PC-3 (cell line): ENCODE measurements at regions not wholly inside any gene's neighbourhood (a gene's known extent, or its start where the extent isn't known, plus 50 kb on each side); places are given as distances from the start of the nearest gene placed in this dataset.
"Not testable (repeated sequence)": the region's sequence is repeated elsewhere in the genome, so short reads cannot be mapped to it uniquely, and the experiment has no call there.

Source experiments
- ATAC-seq: fragments of 200-7000 bp; cut with Tn5 transposase; 2 replicates; pipeline ENCODE4 v1.9.1; 2020; ENCODE audit warnings: mild to moderate bottlenecking, moderate library complexity
- BruUV-seq: library from RNA; stranded (reverse); fragments of 400-500 nt; replicated peaks from 2 replicates; lab custom pipeline; 2021; lab: Mats Ljungman, UMichigan
- CTCF ChIA-PET: fragments of 300-600 bp; sonication (Branson Sonifier 250); formaldehyde crosslinking; loops from one replicate; lab custom pipeline; 2022; ENCODE audit warnings: antibody characterized with exemption; lab: Charles Lee
- POLR2A ChIA-PET: fragments of 300-600 bp; sonication (Branson Sonifier 250); formaldehyde crosslinking; loops from one replicate; lab custom pipeline; 2022; ENCODE audit warnings: antibody characterized with exemption; ENCODE audit not compliant: unreplicated experiment; lab: Charles Lee
- DNase-seq: peaks from one replicate; pipeline ENCODE4 v3.0.0-alpha.2; 2015
- H2AFZ ChIP-seq: fragments of 300-600 bp; sonication (generic); 2 replicates; pipeline ENCODE4 v1.6.0; 2016; ENCODE audit warnings: antibody characterized with exemption, low read length
- H3F3A ChIP-seq: fragments of 300-600 bp; sonication (generic); one replicate; pipeline ENCODE4 v1.6.0; 2017; ENCODE audit warnings: antibody characterized with exemption, low read length, control low read depth, mild to moderate bottlenecking; ENCODE audit not compliant: unreplicated experiment
- H3K27ac ChIP-seq: fragments of 300-600 bp; sonication (generic); 2 replicates; pipeline ENCODE4 v1.5.1; 2016; ENCODE audit warnings: mild to moderate bottlenecking, low read length
- H3K27me3 ChIP-seq: fragments of 300-600 bp; sonication (generic); 2 replicates; pipeline ENCODE4 v1.6.1; 2016; ENCODE audit warnings: low read length, mixed read lengths
- H3K36me3 ChIP-seq: fragments of 300-600 bp; sonication (generic); 2 replicates; pipeline ENCODE4 v1.6.1; 2016; ENCODE audit warnings: low read depth, mixed run types, low read length, mixed read lengths
- H3K4me1 ChIP-seq: fragments of 300-600 bp; sonication (generic); 2 replicates; pipeline ENCODE4 v1.5.1; 2016; ENCODE audit warnings: low read length; ENCODE audit not compliant: insufficient read depth
- H3K4me2 ChIP-seq: fragments of 300-600 bp; sonication (generic); 2 replicates; pipeline ENCODE4 v1.6.0; 2016; ENCODE audit warnings: low read length
- H3K4me3 ChIP-seq: fragments of 300-600 bp; sonication (generic); 2 replicates; pipeline ENCODE4 v1.5.1; 2016; ENCODE audit warnings: mild to moderate bottlenecking, low read length, mixed read lengths
- H3K79me2 ChIP-seq: fragments of 300-600 bp; sonication (generic); 2 replicates; pipeline ENCODE4 v1.6.1; 2017; ENCODE audit warnings: low read length, mixed read lengths
- H3K9ac ChIP-seq: fragments of 300-600 bp; sonication (generic); 2 replicates; pipeline ENCODE4 v1.6.0; 2016; ENCODE audit warnings: mild to moderate bottlenecking, low read length
- H3K9me2 ChIP-seq: fragments of 300-600 bp; sonication (generic); replicated peaks from 2 replicates; pipeline ENCODE4 v1.6.1; 2016; ENCODE audit warnings: mixed run types, low read length, mixed read lengths
- H3K9me3 ChIP-seq: fragments of 300-600 bp; sonication (generic); 2 replicates; pipeline ENCODE4 v1.6.1; 2016; ENCODE audit warnings: low read length, mixed read lengths
- H4K20me1 ChIP-seq: fragments of 300-600 bp; sonication (generic); 2 replicates; pipeline ENCODE4 v1.6.1; 2016; ENCODE audit warnings: low read length, mixed read lengths
- EZH2 ChIP-seq: fragments of 300-600 bp; sonication (generic); IDR thresholded peaks from one replicate; pipeline ENCODE4 v1.6.1; 2017; ENCODE audit warnings: antibody characterized with exemption, mild to moderate bottlenecking, low read length; ENCODE audit not compliant: unreplicated experiment
- EZH2phosphoT487 ChIP-seq: fragments of 300-600 bp; sonication (generic); IDR thresholded peaks from 2 replicates; pipeline ENCODE4 v1.6.1; 2018; ENCODE audit warnings: mild to moderate bottlenecking, antibody characterized with exemption, low read length, borderline replicate concordance
- intact Hi-C: fragments of 100-400 bp; cut with micrococcal nuclease; formaldehyde crosslinking; loops from 2 replicates; pipeline ENCODE4 v1.9.0; 2023
- TF ChIP-seq, protein P1 (sequence below): fragments of 300-600 bp; sonication (generic); conservative IDR thresholded peaks from 2 replicates; pipeline ENCODE4 v1.5.1; 2017; ENCODE audit warnings: antibody characterized with exemption, low read depth, mild to moderate bottlenecking, low read length

DNA sequence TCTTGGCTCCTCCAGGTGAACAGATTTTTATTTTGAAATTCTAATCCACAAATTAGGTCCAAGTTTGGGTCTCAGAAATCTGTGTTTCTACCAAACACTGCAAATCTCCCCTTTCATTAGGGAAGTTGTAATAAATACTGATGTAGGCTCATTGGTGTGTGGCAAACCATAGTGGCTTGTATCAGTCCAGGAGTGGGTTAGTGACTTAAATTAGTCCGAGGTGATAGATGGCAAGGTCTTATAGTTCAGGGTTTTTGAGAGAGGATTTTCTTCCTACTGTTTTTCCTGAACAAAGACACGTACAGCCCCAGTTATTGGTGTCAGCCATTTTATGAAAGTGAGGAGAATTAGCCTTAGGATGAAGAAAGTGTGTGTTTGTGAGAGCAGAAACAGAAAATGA, 74.6 kb downstream of the RPRM start:
- no peak overlapping the region for H3K27ac ChIP-seq
- no peak overlapping the region for H3K9ac ChIP-seq
- no peak overlapping the region for H2AFZ ChIP-seq
- no peaks in the 10 kb centered on the region for H3K36me3 ChIP-seq
- H3K4me1 ChIP-seq, result no peaks in the 10 kb centered on the region
- H3F3A ChIP-seq, result no peaks in the 10 kb centered on the region
- no peaks in the 10 kb centered on the region for H4K20me1 ChIP-seq
- BruUV-seq, result no TSS peak
- H3K9me3 ChIP-seq, result no peaks in the 10 kb centered on the region
- no peaks in the 10 kb centered on the region for H3K79me2 ChIP-seq
- TF ChIP-seq, protein P1, sequence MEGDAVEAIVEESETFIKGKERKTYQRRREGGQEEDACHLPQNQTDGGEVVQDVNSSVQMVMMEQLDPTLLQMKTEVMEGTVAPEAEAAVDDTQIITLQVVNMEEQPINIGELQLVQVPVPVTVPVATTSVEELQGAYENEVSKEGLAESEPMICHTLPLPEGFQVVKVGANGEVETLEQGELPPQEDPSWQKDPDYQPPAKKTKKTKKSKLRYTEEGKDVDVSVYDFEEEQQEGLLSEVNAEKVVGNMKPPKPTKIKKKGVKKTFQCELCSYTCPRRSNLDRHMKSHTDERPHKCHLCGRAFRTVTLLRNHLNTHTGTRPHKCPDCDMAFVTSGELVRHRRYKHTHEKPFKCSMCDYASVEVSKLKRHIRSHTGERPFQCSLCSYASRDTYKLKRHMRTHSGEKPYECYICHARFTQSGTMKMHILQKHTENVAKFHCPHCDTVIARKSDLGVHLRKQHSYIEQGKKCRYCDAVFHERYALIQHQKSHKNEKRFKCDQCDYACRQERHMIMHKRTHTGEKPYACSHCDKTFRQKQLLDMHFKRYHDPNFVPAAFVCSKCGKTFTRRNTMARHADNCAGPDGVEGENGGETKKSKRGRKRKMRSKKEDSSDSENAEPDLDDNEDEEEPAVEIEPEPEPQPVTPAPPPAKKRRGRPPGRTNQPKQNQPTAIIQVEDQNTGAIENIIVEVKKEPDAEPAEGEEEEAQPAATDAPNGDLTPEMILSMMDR, result no peak
- no peak for TF ChIP-seq EZH2
- TF ChIP-seq EZH2phosphoT487, result no peak
- H3K4me2 ChIP-seq, result no peak overlapping the region
- CTCF ChIA-PET, result no interaction called here
- POLR2A ChIA-PET, result no interaction called here
- intact Hi-C loops, result no loop called here
- H3K9me2 ChIP-seq, result no peaks in the 10 kb centered on the region
- no peak overlapping the region for H3K4me3 ChIP-seq
- no peak for ATAC-seq
- DNase-seq, result no peak
- no peaks in the 10 kb centered on the region for H3K27me3 ChIP-seq

DNA sequence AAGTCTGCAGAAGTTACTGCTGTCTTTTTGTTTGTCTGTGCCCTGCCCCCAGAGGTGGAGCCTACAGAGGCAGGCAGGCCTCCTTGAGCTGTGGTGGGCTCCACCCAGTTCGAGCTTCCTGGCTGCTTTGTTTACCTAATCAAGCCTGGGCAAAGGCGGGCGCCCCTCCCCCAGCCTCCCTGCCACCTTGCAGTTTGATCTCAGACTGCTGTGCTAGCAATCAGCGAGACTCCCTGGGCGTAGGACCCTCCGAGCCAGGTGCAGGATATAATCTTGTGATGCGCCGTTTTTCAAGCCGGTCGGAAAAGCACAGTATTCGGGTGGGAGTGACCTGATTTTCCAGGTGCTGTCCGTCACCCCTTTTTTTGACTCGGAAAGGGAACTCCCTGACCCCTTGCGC, 75.2 kb downstream of the RPRM start:
- H4K20me1 ChIP-seq, H3K36me3 ChIP-seq, BruUV-seq, H3K4me1 ChIP-seq, H3K27me3 ChIP-seq, H3K9me3 ChIP-seq, H3K4me3 ChIP-seq, H3K9ac ChIP-seq, ATAC-seq, H3K9me2 ChIP-seq, H3K27ac ChIP-seq, H3F3A ChIP-seq, H3K4me2 ChIP-seq, H3K79me2 ChIP-seq, DNase-seq, intact Hi-C loops, CTCF ChIA-PET, POLR2A ChIA-PET, H2AFZ ChIP-seq: not testable (repeated sequence)

DNA sequence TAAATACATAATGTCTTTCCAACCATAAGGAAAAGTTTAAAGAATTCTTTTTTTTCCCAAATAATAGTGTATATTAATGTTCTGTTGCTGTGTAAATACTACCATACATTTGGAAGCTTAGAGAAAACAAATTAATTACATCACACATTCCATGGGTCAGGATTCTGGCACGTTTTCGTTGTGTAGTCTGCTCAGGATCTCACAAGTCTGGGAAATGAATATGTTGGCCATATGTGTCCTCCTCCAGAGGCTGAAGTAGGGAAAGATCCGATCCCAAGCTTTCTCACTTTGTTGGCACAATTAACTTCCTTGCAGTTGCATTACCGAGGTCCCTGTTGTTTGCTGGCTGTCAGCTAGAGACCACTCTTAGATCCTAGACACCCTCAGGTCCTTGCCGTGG, 83.9 kb downstream of the RPRM start:
- Histone ChIP-seq H3K27ac (no peak overlapping the region), H3K9me3 (no peaks in the 10 kb centered on the region), H3F3A (no peaks in the 10 kb centered on the region), H3K4me1 (no peaks in the 10 kb centered on the region), H2AFZ (no peak overlapping the region), H3K4me2 (no peak overlapping the region), H3K9me2 (no peaks in the 10 kb centered on the region), H3K4me3 (no peak overlapping the region), H3K27me3 (no peaks in the 10 kb centered on the region), H4K20me1 (no peaks in the 10 kb centered on the region), H3K79me2 (no peaks in the 10 kb centered on the region), H3K36me3 (no peaks in the 10 kb centered on the region), H3K9ac (no peak overlapping the region)
- intact Hi-C loops, result no loop called here
- no TSS peak for BruUV-seq
- no peak for TF ChIP-seq EZH2
- no peak for TF ChIP-seq EZH2phosphoT487
- TF ChIP-seq, protein P1, result no peak
- ChIA-PET POLR2A (no interaction called here), CTCF (no interaction called here)
- no peak for ATAC-seq
- no peak for DNase-seq
